GM04503 (cell line): ENCODE measurements at regions not wholly inside any gene's neighbourhood (a gene's known extent, or its start where the extent isn't known, plus 50 kb on each side); places are given as distances from the start of the nearest gene placed in this dataset.

Experiments used
- DNase-seq: peaks from one replicate; pipeline ENCODE4 v3.0.0-alpha.2; 2012; ENCODE audit warnings: low read depth

- DNase-seq, result no peak
Observed at GRCh38 chr18:56127322-56128099, 510.9 kb downstream of the TXNL1 start.

- DNase-seq, result peak; percentile 92
Observed at GRCh38 chr18:56124186-56124585, 514.2 kb downstream of the TXNL1 start.

- no peak for DNase-seq
Observed at GRCh38 chr18:56121669-56122068, 516.7 kb downstream of the TXNL1 start.

GRCh38 chr18:56120782-56121181, 517.6 kb downstream of the TXNL1 start:
- DNase-seq, result no peak

- no peak for DNase-seq
Observed at GRCh38 chr18:56119681-56120080, 518.7 kb downstream of the TXNL1 start.

- no peak for DNase-seq
Observed at GRCh38 chr18:56118422-56118821, 520.0 kb downstream of the TXNL1 start.

GRCh38 chr18:56115071-56116015, 523.0 kb downstream of the TXNL1 start:
- no peak for DNase-seq

GRCh38 chr18:56112984-56113383, 525.0 kb upstream of the TCF4 start:
- no peak for DNase-seq

- DNase-seq, result no peak
Observed at GRCh38 chr18:56112013-56112749, 524.2 kb upstream of the TCF4 start.

- no peak for DNase-seq
Observed at GRCh38 chr18:56109757-56110156, 521.8 kb upstream of the TCF4 start.

- no peak for DNase-seq
Observed at GRCh38 chr18:56108478-56109367, 520.7 kb upstream of the TCF4 start.

- no peak for DNase-seq
Observed at GRCh38 chr18:56107821-56108477, 520.0 kb upstream of the TCF4 start.

- DNase-seq, result no peak
Observed at GRCh38 chr18:56100090-56100722, 512.2 kb upstream of the TCF4 start.

- DNase-seq, result no peak
Observed at GRCh38 chr18:56097621-56098020, 509.6 kb upstream of the TCF4 start.

- no peak for DNase-seq
Observed at GRCh38 chr18:56096861-56097260, 508.9 kb upstream of the TCF4 start.

GRCh38 chr18:56089612-56090258, 501.7 kb upstream of the TCF4 start:
- DNase-seq, result no peak

- DNase-seq, result no peak
Observed at GRCh38 chr18:56086786-56087185, 498.8 kb upstream of the TCF4 start.

GRCh38 chr18:56086176-56086575, 498.2 kb upstream of the TCF4 start:
- DNase-seq, result no peak

GRCh38 chr18:56085551-56085950, 497.6 kb upstream of the TCF4 start:
- peak; percentile 89 for DNase-seq
